Neural progenitor cell (in vitro differentiated cells): ENCODE measurements at regions not wholly inside any gene's neighbourhood (a gene's known extent, or its start where the extent isn't known, plus 50 kb on each side); places are given as distances from the start of the nearest gene placed in this dataset.

Source experiments
- EZH2 ChIP-seq: fragments of 200-600 bp; sonication (generic); IDR thresholded peaks from 2 replicates; pipeline ENCODE4 v1.6.1; 2017; ENCODE audit warnings: antibody characterized with exemption, mild to moderate bottlenecking, moderate library complexity
- TF ChIP-seq, protein P1 (sequence below): fragments of 200-600 bp; sonication (generic); IDR thresholded peaks from 2 replicates; pipeline ENCODE4 v1.5.1; 2017; ENCODE audit warnings: antibody characterized with exemption, mild to moderate bottlenecking

DNA sequence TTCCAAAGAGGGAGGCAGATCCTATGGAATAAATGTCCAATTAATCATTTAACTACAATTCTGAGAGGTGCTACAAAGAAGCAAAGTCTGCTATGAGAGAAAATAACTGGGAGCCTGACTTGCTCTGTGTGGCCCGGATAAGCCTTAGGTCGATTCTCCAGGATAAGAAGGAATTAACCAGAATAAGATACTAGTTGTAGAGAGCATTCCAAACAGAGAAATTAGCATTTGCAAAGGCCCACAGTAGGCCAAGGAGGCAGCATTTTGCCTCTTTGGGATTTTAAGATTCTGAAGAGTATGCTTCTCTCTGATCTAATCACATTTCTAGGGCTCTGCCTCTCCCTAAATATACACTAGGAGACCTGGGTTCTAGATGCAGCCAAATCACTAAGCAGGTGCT, 113.7 kb downstream of the SNX19 start:
- TF ChIP-seq, protein P1, sequence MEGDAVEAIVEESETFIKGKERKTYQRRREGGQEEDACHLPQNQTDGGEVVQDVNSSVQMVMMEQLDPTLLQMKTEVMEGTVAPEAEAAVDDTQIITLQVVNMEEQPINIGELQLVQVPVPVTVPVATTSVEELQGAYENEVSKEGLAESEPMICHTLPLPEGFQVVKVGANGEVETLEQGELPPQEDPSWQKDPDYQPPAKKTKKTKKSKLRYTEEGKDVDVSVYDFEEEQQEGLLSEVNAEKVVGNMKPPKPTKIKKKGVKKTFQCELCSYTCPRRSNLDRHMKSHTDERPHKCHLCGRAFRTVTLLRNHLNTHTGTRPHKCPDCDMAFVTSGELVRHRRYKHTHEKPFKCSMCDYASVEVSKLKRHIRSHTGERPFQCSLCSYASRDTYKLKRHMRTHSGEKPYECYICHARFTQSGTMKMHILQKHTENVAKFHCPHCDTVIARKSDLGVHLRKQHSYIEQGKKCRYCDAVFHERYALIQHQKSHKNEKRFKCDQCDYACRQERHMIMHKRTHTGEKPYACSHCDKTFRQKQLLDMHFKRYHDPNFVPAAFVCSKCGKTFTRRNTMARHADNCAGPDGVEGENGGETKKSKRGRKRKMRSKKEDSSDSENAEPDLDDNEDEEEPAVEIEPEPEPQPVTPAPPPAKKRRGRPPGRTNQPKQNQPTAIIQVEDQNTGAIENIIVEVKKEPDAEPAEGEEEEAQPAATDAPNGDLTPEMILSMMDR = no peak
- TF ChIP-seq EZH2 = no peak
